Brain microvascular endothelial cell (primary cell): ENCODE measurements at regions not wholly inside any gene's neighbourhood (a gene's known extent, or its start where the extent isn't known, plus 50 kb on each side); places are given as distances from the start of the nearest gene placed in this dataset.

ENCODE experiments used
- DNase-seq: peaks from one replicate; pipeline ENCODE4 v3.0.0-alpha.2; 2020
- H3K27ac ChIP-seq: fragments of 250-450 bp; sonication (Bioruptor Pico); 2 replicates; pipeline ENCODE4 v1.5.1; 2020; ENCODE audit warnings: mild to moderate bottlenecking, moderate library complexity
- H3K27me3 ChIP-seq: fragments of 250-450 bp; sonication (Bioruptor Pico); replicated peaks from 2 replicates; pipeline ENCODE4 v1.5.1; 2020; ENCODE audit warnings: mild to moderate bottlenecking
- H3K36me3 ChIP-seq: fragments of 250-450 bp; sonication (Bioruptor Pico); replicated peaks from 2 replicates; pipeline ENCODE4 v1.5.1; 2020; ENCODE audit warnings: mild to moderate bottlenecking
- H3K4me3 ChIP-seq: 2 replicates; pipeline ENCODE4 v1.5.1; 2011; ENCODE audit warnings: low read depth, mild to moderate bottlenecking, control low read depth, low read length, moderate library complexity
- in situ Hi-C: cut with HindIII; loops from 2 replicates; pipeline ENCODE4 v1.10.0; 2017; ENCODE audit warnings: low sequenced_read_pairs, low pct_ligation_motif_present
- TF ChIP-seq, protein P1 (sequence below): IDR thresholded peaks from 2 replicates; pipeline ENCODE4 v1.5.1; 2011; ENCODE audit warnings: low read depth, mild to moderate bottlenecking, moderate library complexity, low read length, control low read depth, inconsistent platforms; ENCODE audit errors: missing control alignments

DNA sequence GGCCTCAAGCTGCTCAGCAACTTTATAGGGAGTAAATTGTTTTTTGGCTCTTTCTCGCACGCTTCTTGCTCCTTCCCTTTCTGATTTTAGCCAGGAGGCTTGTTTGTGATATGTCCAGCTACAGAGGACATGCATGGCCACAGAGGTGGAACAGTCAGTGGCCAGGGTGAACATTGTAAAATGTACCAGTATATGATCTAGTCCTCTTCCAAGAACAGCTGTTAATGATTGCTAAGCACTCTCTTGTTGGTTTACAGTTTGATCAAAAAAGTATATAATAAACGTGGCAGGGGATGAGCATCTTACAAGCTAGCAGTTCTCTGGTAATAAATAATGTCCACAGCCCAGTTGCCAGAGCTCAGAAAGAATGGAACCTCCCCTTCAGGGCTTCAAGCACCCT is 461.7 kb upstream of the DYNLRB2 start:
- Histone ChIP-seq H3K27ac (no peak overlapping the region), H3K36me3 (no peaks in the 10 kb centered on the region), H3K4me3 (no peak overlapping the region), H3K27me3 (no peaks in the 10 kb centered on the region)
- in situ Hi-C loops, result no loop called here
- TF ChIP-seq, protein P1, sequence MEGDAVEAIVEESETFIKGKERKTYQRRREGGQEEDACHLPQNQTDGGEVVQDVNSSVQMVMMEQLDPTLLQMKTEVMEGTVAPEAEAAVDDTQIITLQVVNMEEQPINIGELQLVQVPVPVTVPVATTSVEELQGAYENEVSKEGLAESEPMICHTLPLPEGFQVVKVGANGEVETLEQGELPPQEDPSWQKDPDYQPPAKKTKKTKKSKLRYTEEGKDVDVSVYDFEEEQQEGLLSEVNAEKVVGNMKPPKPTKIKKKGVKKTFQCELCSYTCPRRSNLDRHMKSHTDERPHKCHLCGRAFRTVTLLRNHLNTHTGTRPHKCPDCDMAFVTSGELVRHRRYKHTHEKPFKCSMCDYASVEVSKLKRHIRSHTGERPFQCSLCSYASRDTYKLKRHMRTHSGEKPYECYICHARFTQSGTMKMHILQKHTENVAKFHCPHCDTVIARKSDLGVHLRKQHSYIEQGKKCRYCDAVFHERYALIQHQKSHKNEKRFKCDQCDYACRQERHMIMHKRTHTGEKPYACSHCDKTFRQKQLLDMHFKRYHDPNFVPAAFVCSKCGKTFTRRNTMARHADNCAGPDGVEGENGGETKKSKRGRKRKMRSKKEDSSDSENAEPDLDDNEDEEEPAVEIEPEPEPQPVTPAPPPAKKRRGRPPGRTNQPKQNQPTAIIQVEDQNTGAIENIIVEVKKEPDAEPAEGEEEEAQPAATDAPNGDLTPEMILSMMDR, result no peak
- DNase-seq, result no peak

DNA sequence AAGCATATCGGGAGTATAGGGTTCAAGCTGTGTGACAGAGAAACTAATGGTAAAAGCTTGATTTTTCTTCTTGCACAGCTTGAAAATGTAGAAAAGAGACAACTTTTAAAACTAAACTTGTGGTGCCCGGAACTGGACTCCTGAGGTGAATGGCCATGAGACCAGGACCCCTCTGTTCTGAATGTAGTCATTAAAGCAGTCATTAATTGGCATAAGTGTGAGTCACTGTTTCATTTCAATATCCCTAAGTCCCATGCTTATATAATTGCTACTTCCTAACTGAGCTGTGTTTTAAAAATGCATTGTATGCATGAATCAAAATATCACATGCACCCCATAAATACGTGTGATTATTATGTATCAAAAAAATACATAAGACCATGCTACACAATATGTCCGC is 463.1 kb upstream of the DYNLRB2 start:
- Histone ChIP-seq H3K27me3 (no peaks in the 10 kb centered on the region), H3K27ac (no peak overlapping the region), H3K36me3 (no peaks in the 10 kb centered on the region), H3K4me3 (no peak overlapping the region)
- in situ Hi-C loops, result no loop called here
- DNase-seq, result no peak
- TF ChIP-seq, protein P1, result no peak

DNA sequence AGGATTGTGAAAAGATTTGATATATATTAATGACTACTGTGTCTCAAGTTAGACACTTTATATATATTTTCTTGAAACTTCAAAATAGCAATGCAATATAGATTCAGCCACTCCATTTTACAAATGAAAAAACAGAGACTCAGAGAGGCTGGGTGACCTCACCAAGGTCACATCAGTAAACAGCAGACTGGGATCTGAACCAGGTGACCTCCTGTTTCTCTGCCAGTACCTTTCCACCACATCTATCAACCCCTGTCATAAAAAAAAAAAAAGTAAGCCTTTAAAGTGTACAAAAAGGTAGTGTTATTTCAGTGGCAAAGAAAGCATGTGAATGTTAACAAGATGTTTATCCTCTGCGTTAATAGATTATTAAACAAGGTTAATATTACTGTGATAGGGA is 466.5 kb upstream of the DYNLRB2 start:
- in situ Hi-C loops, result no loop called here
- H3K4me3 ChIP-seq, result no peak overlapping the region
- TF ChIP-seq, protein P1, result no peak
- H3K27me3 ChIP-seq, result no peaks in the 10 kb centered on the region
- no peaks in the 10 kb centered on the region for H3K36me3 ChIP-seq
- no peak for DNase-seq
- no peak overlapping the region for H3K27ac ChIP-seq

DNA sequence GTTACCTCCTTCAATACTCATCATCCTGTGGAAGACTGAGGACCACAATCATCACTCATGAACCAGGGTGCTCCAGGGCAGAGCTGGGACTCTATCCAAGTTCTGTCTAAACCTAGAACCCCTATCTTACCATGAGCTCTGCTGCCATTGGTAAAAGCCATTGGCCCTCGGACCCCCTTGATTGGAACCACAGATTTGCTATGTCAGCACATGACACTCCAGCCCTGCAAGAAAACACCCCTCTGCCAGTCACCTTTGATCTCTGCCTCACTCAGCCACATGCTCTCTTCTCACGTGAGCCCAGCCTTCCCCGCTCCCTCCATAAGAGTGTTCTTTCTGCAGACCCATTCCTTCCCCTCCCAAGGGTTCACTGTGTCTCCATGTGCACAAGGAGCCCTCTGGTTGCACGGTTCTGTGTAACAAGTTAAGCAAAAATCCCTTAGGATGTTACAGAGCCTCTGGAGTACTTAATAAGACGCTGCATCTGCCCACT is 468.8 kb upstream of the DYNLRB2 start:
- DNase-seq, result no peak
- in situ Hi-C loops, result no loop called here
- TF ChIP-seq, protein P1, result no peak
- no peak overlapping the region for H3K27ac ChIP-seq
- H3K27me3 ChIP-seq, result no peaks in the 10 kb centered on the region
- H3K36me3 ChIP-seq, result no peaks in the 10 kb centered on the region
- H3K4me3 ChIP-seq, result no peak overlapping the region

DNA sequence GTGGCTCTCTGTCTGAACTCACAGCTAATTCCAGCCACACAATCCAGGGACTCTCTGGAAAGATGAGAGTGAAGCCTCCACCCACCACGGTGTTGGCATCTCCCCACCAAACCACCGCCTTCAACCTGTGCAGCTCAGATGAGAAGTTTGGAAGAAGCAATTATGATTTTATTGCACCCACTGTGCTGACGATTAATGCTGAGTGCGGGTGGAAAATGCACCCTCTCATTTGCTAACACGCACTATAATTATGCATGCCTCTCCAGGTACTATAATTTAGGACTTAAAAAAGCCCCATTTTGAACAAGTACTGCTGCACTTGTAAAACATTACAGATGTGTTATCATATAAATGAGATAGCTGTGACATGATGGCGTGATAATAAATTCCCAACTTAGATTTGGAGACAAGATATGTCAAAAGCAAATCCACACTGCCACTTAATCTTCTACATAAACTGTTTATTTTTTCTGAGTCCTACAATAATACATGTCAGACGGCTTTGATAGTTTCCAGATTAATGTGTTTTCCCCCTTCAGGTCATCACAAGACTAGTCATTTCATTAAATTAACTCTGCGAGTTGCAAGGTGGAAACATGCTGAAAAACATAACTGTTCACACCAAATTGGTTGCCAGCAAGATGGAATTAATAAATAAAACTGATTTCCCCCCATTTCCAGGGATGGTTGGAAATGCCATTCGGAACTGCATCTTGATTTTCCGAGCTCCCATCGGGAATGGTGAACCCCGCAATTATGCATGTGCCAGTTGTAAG is 466.5 kb upstream of the MAF start:
- TF ChIP-seq, protein P1, result no peak
- no peaks in the 10 kb centered on the region for H3K27me3 ChIP-seq
- H3K27ac ChIP-seq, result no peak overlapping the region
- no peak overlapping the region for H3K4me3 ChIP-seq
- no peak for DNase-seq
- H3K36me3 ChIP-seq, result no peaks in the 10 kb centered on the region
- in situ Hi-C loops, result no loop called here

DNA sequence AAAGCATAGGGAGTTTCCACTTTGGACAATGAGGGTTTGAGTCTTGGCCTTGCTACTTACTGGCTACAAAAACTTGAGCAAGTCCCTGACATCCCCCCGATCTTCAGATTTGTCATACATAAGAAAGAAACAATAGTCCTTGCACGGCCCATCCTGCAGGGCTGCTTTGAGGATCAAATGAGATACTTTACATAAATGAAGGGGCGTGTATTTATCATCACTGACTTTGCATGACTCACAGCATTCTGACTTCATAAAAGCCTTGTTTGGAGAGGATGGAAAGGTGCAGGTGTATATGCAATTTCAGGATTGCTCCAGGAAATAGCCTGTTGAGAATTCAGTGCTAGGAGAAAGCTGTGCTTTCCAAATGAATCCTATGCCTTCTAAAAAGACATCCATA is 465.0 kb upstream of the MAF start:
- in situ Hi-C loops, result no loop called here
- TF ChIP-seq, protein P1, result no peak
- Histone ChIP-seq H3K27ac (no peak overlapping the region), H3K4me3 (no peak overlapping the region), H3K36me3 (no peaks in the 10 kb centered on the region), H3K27me3 (no peaks in the 10 kb centered on the region)
- DNase-seq, result no peak
